A549 (cell line): ENCODE measurements at regions not wholly inside any gene's neighbourhood (a gene's known extent, or its start where the extent isn't known, plus 50 kb on each side); places are given as distances from the start of the nearest gene placed in this dataset.

Experiments used
- ATAC-seq, 2 experiments: fragments of 200-7000 bp in 1 of 2; fragments of >200 bp in 1 of 2; cut with Nextera tagmentation in 1 of 2; cut with Tn5 transposase in 1 of 2; 3 replicates each; pipeline versions ENCODE4 v1.8.0 to v1.9.1; 2018 to 2020; ENCODE audit warnings: mild to moderate bottlenecking in 1 of 2, moderate library complexity in 1 of 2
- CTCF ChIA-PET: fragments of 300-600 bp; sonication (Branson Sonifier 250); formaldehyde crosslinking; extraction: SDS; loops from one replicate; lab custom pipeline; 2021; ENCODE audit warnings: antibody characterized with exemption, inconsistent platforms; lab: Yijun Ruan, JAX
- POLR2A ChIA-PET: fragments of 350-600 bp; formaldehyde crosslinking; extraction: SDS; loops from one replicate; lab custom pipeline; 2021; ENCODE audit warnings: antibody characterized with exemption, inconsistent platforms; lab: Yijun Ruan, JAX
- DNase-seq, 2 experiments: peaks; one replicate each; pipeline versions ENCODE4 v3.0.0 to v3.0.0-alpha.2; 2011 to 2016; ENCODE audit warnings: low read depth in 1 of 2, low spot score in 1 of 2
- FAIRE-seq: peaks from 2 replicates; lab custom pipeline; 2011; peaks lifted over from hg19 to GRCh38; lab: Jason Lieb, UNC
- H3K27ac ChIP-seq, 2 experiments: fragments of >200 bp; sonication (Bioruptor Twin); formaldehyde crosslinking; 3 replicates each; pipeline ENCODE4 v1.5.1; 2016 to 2017
- H3K4me1 ChIP-seq: fragments of >200 bp; sonication (Bioruptor Twin); formaldehyde crosslinking; 3 replicates; pipeline ENCODE4 v1.6.1; 2016
- H3K4me2 ChIP-seq: fragments of >200 bp; sonication (Bioruptor Twin); formaldehyde crosslinking; 3 replicates; pipeline ENCODE4 v1.6.1; 2016
- H3K4me3 ChIP-seq: fragments of >200 bp; sonication (Bioruptor Twin); formaldehyde crosslinking; 3 replicates; pipeline ENCODE4 v1.5.1; 2016
- H3K9me3 ChIP-seq: fragments of >200 bp; sonication (Bioruptor Twin); formaldehyde crosslinking; 3 replicates; pipeline ENCODE4 v1.6.1; 2016
- CHD2 ChIP-seq: fragments of 150-350 bp; IDR thresholded peaks from 2 replicates; pipeline ENCODE4 v1.6.1; 2014; ENCODE audit warnings: low read length; ENCODE audit not compliant: partially characterized antibody
- EHF ChIP-seq: fragments of 250-450 bp; sonication (Bioruptor Pico); IDR thresholded peaks from 2 replicates; pipeline ENCODE4 v1.5.0; 2020; ENCODE audit warnings: mild to moderate bottlenecking
- FOXS1 ChIP-seq: fragments of 250-450 bp; sonication (Bioruptor Pico); IDR thresholded peaks from 2 replicates; pipeline ENCODE4 v1.5.0; 2020; ENCODE audit warnings: mild to moderate bottlenecking, moderate library complexity
- HOXA7 ChIP-seq: fragments of 250-450 bp; sonication (Bioruptor Pico); IDR thresholded peaks from 2 replicates; pipeline ENCODE4 v1.5.0; 2020; ENCODE audit warnings: mild to moderate bottlenecking, moderate library complexity
- RCOR1 ChIP-seq: fragments of 150-350 bp; IDR thresholded peaks from 2 replicates; pipeline ENCODE4 v1.6.1; 2014; ENCODE audit warnings: antibody characterized with exemption, low read length, low read depth
- ZFP36 ChIP-seq: fragments of 450-650 bp; IDR thresholded peaks from 2 replicates; pipeline ENCODE4 v1.6.1; 2014; ENCODE audit warnings: borderline replicate concordance; ENCODE audit not compliant: partially characterized antibody
- WGBS: methylation state at CpG from one replicate; pipeline ENCODE4 v1.1.6; 2017; ENCODE audit errors: missing lambda C conversion rate; 5-methylcytosine and 5-hydroxymethylcytosine counted together
- TF ChIP-seq, protein P1 (sequence below): IDR thresholded peaks from 2 replicates; pipeline ENCODE4 v1.6.1; 2012
- TF ChIP-seq, protein P2 (sequence below): fragments of 450-650 bp; IDR thresholded peaks from 2 replicates; pipeline ENCODE4 v1.6.1; 2014; ENCODE audit warnings: antibody characterized with exemption
- TF ChIP-seq, protein P3 (sequence below): fragments of 250-450 bp; sonication (Bioruptor Pico); IDR thresholded peaks from 2 replicates; pipeline ENCODE4 v1.5.0; 2021; ENCODE audit warnings: mild to moderate bottlenecking, moderate library complexity, borderline replicate concordance
- TF ChIP-seq, protein P4 (sequence below): fragments of 150-350 bp; IDR thresholded peaks from 2 replicates; pipeline ENCODE4 v1.6.1; 2014; ENCODE audit warnings: low read depth, mild to moderate bottlenecking, low read length

DNA sequence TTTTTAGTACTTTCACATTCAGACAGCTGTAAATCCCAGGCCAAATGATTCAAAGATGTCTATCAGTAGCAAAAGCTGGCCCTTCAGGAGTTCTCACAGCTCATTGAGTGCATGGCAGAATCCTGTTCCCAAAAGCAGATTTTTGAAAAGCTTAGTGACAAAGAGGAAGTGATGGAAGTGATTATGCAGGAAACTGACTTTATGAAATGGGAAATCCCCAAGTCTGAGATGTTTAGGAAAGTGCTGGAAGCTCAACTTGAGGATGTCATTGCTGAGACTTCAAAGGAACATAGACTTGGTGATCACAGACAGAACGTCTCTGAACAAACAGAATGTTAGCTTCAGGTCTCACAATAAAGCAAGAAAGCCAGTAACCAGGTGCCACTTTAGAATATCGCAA lies 51.0 kb upstream of the CFAP47 start:
- no peak for DNase-seq
- ATAC-seq = no peak
- FAIRE-seq = no peak
- Histone ChIP-seq H3K4me1 (no peaks in the 10 kb centered on the region), H3K4me2 (no peak overlapping the region), H3K27ac (no peak overlapping the region), H3K9me3 (no peaks in the 10 kb centered on the region)
- TF ChIP-seq, protein P1, sequence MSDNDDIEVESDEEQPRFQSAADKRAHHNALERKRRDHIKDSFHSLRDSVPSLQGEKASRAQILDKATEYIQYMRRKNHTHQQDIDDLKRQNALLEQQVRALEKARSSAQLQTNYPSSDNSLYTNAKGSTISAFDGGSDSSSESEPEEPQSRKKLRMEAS = no peak
- TF ChIP-seq, protein P2, sequence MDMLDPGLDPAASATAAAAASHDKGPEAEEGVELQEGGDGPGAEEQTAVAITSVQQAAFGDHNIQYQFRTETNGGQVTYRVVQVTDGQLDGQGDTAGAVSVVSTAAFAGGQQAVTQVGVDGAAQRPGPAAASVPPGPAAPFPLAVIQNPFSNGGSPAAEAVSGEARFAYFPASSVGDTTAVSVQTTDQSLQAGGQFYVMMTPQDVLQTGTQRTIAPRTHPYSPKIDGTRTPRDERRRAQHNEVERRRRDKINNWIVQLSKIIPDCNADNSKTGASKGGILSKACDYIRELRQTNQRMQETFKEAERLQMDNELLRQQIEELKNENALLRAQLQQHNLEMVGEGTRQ = no peak
- TF ChIP-seq, protein P3, sequence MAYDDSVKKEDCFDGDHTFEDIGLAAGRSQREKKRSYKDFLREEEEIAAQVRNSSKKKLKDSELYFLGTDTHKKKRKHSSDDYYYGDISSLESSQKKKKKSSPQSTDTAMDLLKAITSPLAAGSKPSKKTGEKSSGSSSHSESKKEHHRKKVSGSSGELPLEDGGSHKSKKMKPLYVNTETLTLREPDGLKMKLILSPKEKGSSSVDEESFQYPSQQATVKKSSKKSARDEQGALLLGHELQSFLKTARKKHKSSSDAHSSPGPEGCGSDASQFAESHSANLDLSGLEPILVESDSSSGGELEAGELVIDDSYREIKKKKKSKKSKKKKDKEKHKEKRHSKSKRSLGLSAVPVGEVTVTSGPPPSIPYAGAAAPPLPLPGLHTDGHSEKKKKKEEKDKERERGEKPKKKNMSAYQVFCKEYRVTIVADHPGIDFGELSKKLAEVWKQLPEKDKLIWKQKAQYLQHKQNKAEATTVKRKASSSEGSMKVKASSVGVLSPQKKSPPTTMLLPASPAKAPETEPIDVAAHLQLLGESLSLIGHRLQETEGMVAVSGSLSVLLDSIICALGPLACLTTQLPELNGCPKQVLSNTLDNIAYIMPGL (CRISPR knock-in tag) = no peak
- TF ChIP-seq EHF (no peak), HOXA7 (CRISPR knock-in tag) (no peak), RCOR1 (no peak), ZFP36 (no peak), FOXS1 (CRISPR knock-in tag) (no peak), CHD2 (no peak)
- TF ChIP-seq, protein P4, sequence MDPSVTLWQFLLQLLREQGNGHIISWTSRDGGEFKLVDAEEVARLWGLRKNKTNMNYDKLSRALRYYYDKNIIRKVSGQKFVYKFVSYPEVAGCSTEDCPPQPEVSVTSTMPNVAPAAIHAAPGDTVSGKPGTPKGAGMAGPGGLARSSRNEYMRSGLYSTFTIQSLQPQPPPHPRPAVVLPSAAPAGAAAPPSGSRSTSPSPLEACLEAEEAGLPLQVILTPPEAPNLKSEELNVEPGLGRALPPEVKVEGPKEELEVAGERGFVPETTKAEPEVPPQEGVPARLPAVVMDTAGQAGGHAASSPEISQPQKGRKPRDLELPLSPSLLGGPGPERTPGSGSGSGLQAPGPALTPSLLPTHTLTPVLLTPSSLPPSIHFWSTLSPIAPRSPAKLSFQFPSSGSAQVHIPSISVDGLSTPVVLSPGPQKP = no peak
- TF ChIP-seq, all 56 proteins: peak for 0
- CTCF ChIA-PET = interaction anchor here (0.6 kb wide), 2 partner anchors 166 to 1924 kb away, joined by 3 read pairs; no protein-coding TSS in a partner anchor
- no peak overlapping the region for H3K4me3 ChIP-seq
- 0% methylated on average over 2 of the region's 2 CpGs for WGBS
- POLR2A ChIA-PET = no interaction called here
